Tibial nerve (tissue), 4 donors: ENCODE measurements at regions not wholly inside any gene's neighbourhood (a gene's known extent, or its start where the extent isn't known, plus 50 kb on each side); places are given as distances from the start of the nearest gene placed in this dataset.

ENCODE experiments used
- EP300 ChIP-seq, 2 donors: sonication (generic); formaldehyde crosslinking; IDR thresholded peaks; one replicate each; pipeline ENCODE4 v1.6.1; 2017; ENCODE audit warnings: antibody characterized with exemption in 2 of 2, mild to moderate bottlenecking in 1 of 2
- POLR2A ChIP-seq, 2 donors: fragments of 450-650 bp; IDR thresholded peaks; one replicate each; pipeline ENCODE4 v1.6.1; 2017; ENCODE audit warnings: antibody characterized with exemption in 2 of 2, mild to moderate bottlenecking in 2 of 2, moderate library complexity in 2 of 2
- TF ChIP-seq, protein P1 (sequence below), 5 experiments: fragments of 200-600 bp in 3 of 5; fragments of 450-650 bp in 2 of 5; sonication (generic) in 3 of 5; IDR thresholded peaks; one replicate each; pipeline ENCODE4 v1.5.1; 2016 to 2019; ENCODE audit warnings: antibody characterized with exemption in 5 of 5, mild to moderate bottlenecking in 3 of 5, moderate library complexity in 2 of 5

DNA sequence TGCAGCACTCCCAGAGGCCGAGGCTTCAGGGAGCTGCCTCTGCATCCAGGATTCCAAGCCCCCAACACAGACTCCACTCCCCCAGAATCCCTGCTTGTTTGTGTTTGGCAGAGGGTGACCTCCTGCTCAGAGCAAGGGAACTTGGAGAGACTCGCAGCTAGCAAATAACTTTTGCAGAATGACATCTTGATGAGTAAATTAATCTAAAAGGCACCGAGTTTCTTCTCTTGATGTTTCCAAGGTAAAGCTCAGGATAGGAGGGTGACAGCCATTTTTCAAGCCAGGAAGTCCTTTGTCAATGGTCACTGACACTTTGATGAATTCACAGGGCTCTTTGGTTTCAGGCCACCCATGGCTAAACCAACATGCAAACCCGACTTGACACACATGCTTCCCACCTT, 523.0 kb downstream of the NTRK3 start:
- TF ChIP-seq EP300 (IDR thresholded peaks at IDR 0.05) (no peak), POLR2A (IDR thresholded peaks at IDR 0.05) (no peak)
- TF ChIP-seq, protein P1, sequence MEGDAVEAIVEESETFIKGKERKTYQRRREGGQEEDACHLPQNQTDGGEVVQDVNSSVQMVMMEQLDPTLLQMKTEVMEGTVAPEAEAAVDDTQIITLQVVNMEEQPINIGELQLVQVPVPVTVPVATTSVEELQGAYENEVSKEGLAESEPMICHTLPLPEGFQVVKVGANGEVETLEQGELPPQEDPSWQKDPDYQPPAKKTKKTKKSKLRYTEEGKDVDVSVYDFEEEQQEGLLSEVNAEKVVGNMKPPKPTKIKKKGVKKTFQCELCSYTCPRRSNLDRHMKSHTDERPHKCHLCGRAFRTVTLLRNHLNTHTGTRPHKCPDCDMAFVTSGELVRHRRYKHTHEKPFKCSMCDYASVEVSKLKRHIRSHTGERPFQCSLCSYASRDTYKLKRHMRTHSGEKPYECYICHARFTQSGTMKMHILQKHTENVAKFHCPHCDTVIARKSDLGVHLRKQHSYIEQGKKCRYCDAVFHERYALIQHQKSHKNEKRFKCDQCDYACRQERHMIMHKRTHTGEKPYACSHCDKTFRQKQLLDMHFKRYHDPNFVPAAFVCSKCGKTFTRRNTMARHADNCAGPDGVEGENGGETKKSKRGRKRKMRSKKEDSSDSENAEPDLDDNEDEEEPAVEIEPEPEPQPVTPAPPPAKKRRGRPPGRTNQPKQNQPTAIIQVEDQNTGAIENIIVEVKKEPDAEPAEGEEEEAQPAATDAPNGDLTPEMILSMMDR (IDR thresholded peaks at IDR 0.05) = no peak
